Stimulated activated CD4-positive, alpha-beta T cell treated with anti-CD3 and anti-CD28 coated beads, Interleukin-4, amount 100 ng/mL, for 1 hour (primary cell): ENCODE measurements at regions not wholly inside any gene's neighbourhood (a gene's known extent, or its start where the extent isn't known, plus 50 kb on each side); places are given as distances from the start of the nearest gene placed in this dataset.
"Not testable (repeated sequence)": the region's sequence is repeated elsewhere in the genome, so short reads cannot be mapped to it uniquely, and the experiment has no call there.

Source experiments
- DNase-seq: peaks from one replicate; pipeline ENCODE4 v3.0.0-alpha.2; 2020

- DNase-seq, result no peak
Observed at GRCh38 chr11:39462506-39462905, 1996.9 kb downstream of the LRRC4C start.

- DNase-seq, result no peak
Observed at GRCh38 chr11:39461066-39461465, 1998.4 kb downstream of the LRRC4C start.

GRCh38 chr11:39459606-39460005, 1999.8 kb downstream of the LRRC4C start:
- no peak for DNase-seq

GRCh38 chr11:39458481-39458880, 2001.0 kb downstream of the LRRC4C start:
- DNase-seq, result no peak

GRCh38 chr11:39443424-39444022, 2015.9 kb downstream of the LRRC4C start:
- DNase-seq, result no peak

GRCh38 chr11:39442177-39442576, 2017.3 kb downstream of the LRRC4C start:
- DNase-seq, result no peak

GRCh38 chr11:39435641-39436040, 2023.8 kb downstream of the LRRC4C start:
- no peak for DNase-seq

- DNase-seq, result no peak
Observed at GRCh38 chr11:39434466-39434865, 2025.0 kb downstream of the LRRC4C start.

- no peak for DNase-seq
Observed at GRCh38 chr11:39432929-39433328, 2026.5 kb downstream of the LRRC4C start.

- DNase-seq, result no peak
Observed at GRCh38 chr11:39425226-39425625, 2034.2 kb downstream of the LRRC4C start.

- no peak for DNase-seq
Observed at GRCh38 chr11:39412117-39412516, 2047.3 kb downstream of the LRRC4C start.

GRCh38 chr11:39385911-39386310, 2073.5 kb downstream of the LRRC4C start:
- DNase-seq, result no peak

- no peak for DNase-seq
Observed at GRCh38 chr11:39374963-39375698, 2084.3 kb downstream of the LRRC4C start.

- no peak for DNase-seq
Observed at GRCh38 chr11:39367534-39367933, 2091.9 kb downstream of the LRRC4C start.

GRCh38 chr11:39365809-39366436, 2093.5 kb downstream of the LRRC4C start:
- no peak for DNase-seq

GRCh38 chr11:39363571-39363970, 2095.9 kb downstream of the LRRC4C start:
- DNase-seq, result no peak

GRCh38 chr11:39361557-39361956, 2097.9 kb downstream of the LRRC4C start:
- no peak for DNase-seq

GRCh38 chr11:39345834-39346442, 2113.5 kb downstream of the LRRC4C start:
- DNase-seq, result no peak

- no peak for DNase-seq
Observed at GRCh38 chr11:39341461-39341860, 2118.0 kb downstream of the LRRC4C start.

GRCh38 chr11:39333006-39333405, 2126.4 kb downstream of the LRRC4C start:
- not testable (repeated sequence) for DNase-seq

GRCh38 chr11:39327302-39327701, 2132.2 kb downstream of the LRRC4C start:
- no peak for DNase-seq

- DNase-seq, result not testable (repeated sequence)
Observed at GRCh38 chr11:39311888-39312287, 2147.6 kb downstream of the LRRC4C start.

GRCh38 chr11:39304586-39304985, 2154.9 kb downstream of the LRRC4C start:
- DNase-seq, result no peak

GRCh38 chr11:39294648-39295047, 2164.8 kb downstream of the LRRC4C start:
- DNase-seq, result no peak
